Epithelial cell of esophagus (primary cell): ENCODE measurements at regions not wholly inside any gene's neighbourhood (a gene's known extent, or its start where the extent isn't known, plus 50 kb on each side); places are given as distances from the start of the nearest gene placed in this dataset.
A peak's percentile ranks its signal among the peaks of the same experiment; 100 is the strongest.
"Not testable (repeated sequence)": the region's sequence is repeated elsewhere in the genome, so short reads cannot be mapped to it uniquely, and the experiment has no call there.

Experiments used
- DNase-seq: peaks from one replicate; pipeline ENCODE4 v3.0.0; 2010; ENCODE audit warnings: low read depth
- H3K4me3 ChIP-seq: 2 replicates; pipeline ENCODE4 v1.5.1; 2011; ENCODE audit warnings: mild to moderate bottlenecking, low read length, control low read depth
- CTCF ChIP-seq: IDR thresholded peaks from 2 replicates; pipeline ENCODE4 v1.5.1; 2011; ENCODE audit warnings: low read depth, mild to moderate bottlenecking, low read length, control low read depth, inconsistent platforms; ENCODE audit not compliant: insufficient read depth; ENCODE audit errors: missing control alignments

GRCh38 chr6:153367021-153367420, 235.9 kb upstream of the RGS17 start:
- no peak overlapping the region for H3K4me3 ChIP-seq
- TF ChIP-seq CTCF = no peak
- DNase-seq = no peak

- DNase-seq = no peak
- no peak overlapping the region for H3K4me3 ChIP-seq
- TF ChIP-seq CTCF = no peak
These were observed 226.3 kb upstream of the RGS17 start for GRCh38 chr6:153357391-153357790.

- H3K4me3 ChIP-seq = no peak overlapping the region
- no peak for TF ChIP-seq CTCF
- DNase-seq = no peak
These were observed 209.5 kb upstream of the RGS17 start for GRCh38 chr6:153340568-153340967.

- no peak for TF ChIP-seq CTCF
- no peak overlapping the region for H3K4me3 ChIP-seq
- DNase-seq = peak; percentile 65
These were observed 203.0 kb upstream of the RGS17 start for GRCh38 chr6:153334121-153334520.

- not testable (repeated sequence) for H3K4me3 ChIP-seq
- DNase-seq = peak; percentile 61
These were observed 200.1 kb upstream of the RGS17 start for GRCh38 chr6:153331221-153331620.

GRCh38 chr6:153328194-153328593, 197.1 kb upstream of the RGS17 start:
- TF ChIP-seq CTCF = no peak
- DNase-seq = peak; percentile 87
- no peak overlapping the region for H3K4me3 ChIP-seq

GRCh38 chr6:153325661-153326060, 194.6 kb upstream of the RGS17 start:
- no peak overlapping the region for H3K4me3 ChIP-seq
- TF ChIP-seq CTCF = no peak
- no peak for DNase-seq

- TF ChIP-seq CTCF = peak; percentile 67
- DNase-seq = peak; percentile 94
- H3K4me3 ChIP-seq = no peak overlapping the region
These were observed 181.6 kb upstream of the RGS17 start for GRCh38 chr6:153312634-153313033.
